NCI-H446 (cell line): ENCODE measurements at regions not wholly inside any gene's neighbourhood (a gene's known extent, or its start where the extent isn't known, plus 50 kb on each side); places are given as distances from the start of the nearest gene placed in this dataset.
"Not testable (repeated sequence)": the region's sequence is repeated elsewhere in the genome, so short reads cannot be mapped to it uniquely, and the experiment has no call there.

ENCODE experiments used
- DNase-seq, 2 experiments: peaks; one replicate each; lab custom pipeline; 2025; lab: John Stamatoyannopoulos, UW

- DNase-seq: not testable (repeated sequence)
Observed at GRCh38 chrX:955168-955781, 257.2 kb downstream of the CRLF2 start.

DNA sequence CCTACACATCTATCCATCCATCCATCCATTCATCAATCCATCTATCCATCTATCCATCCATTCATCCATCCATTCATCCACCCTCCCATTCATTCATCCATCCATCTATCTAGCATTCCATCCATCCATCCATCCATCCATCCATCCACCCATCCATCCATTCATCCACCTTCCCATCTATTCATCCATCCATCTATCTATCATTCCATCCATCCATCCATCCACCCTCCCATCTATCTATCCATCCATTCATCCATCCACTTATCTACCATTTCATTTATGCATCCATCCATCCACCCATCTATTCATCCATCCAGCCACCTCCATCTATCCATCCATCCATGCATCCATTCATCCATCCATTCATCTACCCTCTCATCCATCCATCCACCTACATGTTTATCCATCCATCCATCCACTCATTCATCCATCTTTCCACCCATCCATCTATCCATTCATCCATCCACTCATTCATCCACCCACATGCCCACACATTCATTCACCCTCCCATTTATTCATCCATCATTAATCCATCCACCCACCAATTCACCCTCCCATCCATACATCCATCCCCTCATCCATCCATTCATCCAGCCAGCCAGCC is 258.5 kb downstream of the CRLF2 start:
- no peak for DNase-seq

DNA sequence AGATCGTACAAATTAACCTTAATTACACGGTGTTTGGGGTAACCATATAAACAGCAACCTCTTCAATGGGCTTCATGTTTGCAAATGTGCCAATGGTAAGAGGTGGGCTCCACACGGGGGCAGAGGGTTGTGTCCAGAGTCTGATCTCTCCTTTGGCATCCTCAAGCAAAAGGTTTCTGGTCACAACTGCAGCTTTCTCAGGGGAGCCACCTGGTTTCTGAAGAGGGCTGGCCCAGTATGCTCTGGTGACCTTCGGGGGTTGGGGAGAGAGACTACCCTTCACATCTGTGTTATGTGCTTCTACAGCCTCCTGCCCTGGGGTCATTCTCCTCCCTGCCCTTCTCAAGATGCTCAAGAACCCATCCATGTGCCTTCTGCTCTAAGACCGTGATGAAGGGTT is 259.6 kb downstream of the CRLF2 start:
- DNase-seq: no peak

GRCh38 chrX:947262-947661 is 265.2 kb downstream of the CRLF2 start:
- DNase-seq: not testable (repeated sequence)

- no peak for DNase-seq
Observed at GRCh38 chrX:943035-943434, 269.4 kb downstream of the CRLF2 start.

DNA sequence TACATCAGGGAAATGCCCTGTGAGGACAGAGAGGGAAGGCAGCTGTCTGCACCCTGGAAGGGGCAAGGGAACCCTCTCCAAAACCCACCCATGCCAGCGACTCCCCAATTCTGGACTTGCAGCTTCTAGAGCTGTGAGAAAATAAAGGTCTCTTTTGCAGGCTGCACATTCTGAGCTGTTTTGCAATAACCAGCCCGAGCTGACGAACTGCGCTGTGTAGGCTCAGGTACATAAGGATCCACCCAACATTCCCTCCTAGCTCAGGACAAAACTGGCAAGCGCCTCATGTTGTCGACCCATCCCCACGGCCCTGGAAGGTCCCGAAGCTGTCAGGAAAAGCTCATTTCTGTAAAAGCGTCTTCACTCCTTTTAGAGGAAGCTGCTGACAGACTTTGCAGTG is 271.8 kb downstream of the CRLF2 start:
- DNase-seq: no peak

DNA sequence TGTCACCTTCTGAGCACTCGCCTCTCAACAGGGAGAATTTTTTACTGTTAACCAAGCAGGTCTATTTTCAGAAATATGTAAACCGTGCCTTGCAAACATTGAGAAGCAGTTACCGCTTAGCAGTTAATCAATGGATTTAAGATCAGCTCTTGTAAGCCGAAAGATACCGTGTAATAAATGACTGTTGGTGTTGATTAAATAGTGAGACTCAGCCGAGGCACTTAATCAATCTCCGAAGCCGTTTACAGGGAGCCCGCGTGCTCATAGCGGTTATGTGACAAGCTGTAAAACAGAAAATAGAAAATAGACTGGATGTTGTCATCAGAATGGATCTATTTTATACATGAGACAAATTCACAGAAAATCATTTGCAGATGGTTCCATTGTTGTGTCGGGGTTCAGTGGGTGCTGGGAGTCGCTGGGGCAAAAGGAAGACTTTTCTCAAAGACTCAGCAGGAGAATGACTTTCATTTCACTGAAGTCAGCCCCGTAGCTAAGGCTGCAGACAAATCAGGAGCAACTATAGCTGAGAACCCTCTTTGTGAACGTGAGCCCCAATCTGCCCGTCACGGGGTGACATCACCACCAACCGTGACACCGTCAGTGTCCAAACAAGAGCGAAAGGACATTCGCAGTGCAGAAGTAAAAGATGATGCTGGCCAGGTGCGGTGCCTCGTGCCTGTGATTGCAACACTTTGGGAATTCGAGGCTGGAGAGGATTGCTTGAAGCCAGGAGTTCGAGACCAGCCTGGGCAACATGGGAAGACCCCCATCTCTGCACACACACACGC is 275.3 kb downstream of the CRLF2 start:
- no peak for DNase-seq

DNA sequence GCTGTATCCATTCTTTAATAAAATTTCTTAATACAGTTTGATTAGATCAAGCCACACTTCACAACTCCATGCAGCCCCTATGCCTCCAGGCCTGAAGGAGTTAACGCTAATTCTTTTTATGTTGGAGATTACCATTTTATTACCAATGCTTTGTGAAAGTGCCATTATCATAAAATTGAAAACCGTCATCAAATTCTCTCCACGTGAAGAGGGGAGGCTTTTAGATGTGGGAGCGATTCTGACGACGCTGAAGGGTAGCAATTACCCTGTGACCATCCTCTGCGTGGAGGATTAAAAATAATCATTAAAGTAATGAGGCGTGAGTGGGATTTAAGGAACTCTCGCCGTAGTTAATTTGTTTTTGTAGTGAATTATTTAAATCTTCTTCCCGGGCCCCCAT is 278.8 kb downstream of the CRLF2 start:
- no peak for DNase-seq

DNA sequence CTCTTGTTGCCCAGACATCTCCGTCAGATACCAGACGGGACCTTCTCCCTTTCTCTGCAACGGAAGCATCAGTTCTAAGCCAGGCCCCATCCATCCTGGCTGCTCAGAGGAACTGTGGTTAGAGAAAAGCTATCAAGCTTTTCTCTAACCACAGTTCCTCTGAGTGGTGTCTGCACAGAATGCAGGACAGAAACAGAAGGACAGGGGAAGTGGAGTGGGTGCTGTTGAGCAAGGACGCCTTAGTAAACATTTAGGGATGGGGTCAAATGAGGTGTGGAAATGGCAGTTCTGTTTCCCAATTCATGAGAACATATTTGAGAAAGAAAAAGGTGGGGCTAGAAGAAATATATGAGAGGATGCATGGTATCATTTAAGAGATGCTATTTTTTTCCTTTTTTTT is 283.8 kb downstream of the CRLF2 start:
- no peak for DNase-seq

GRCh38 chrX:926991-927390 is 285.5 kb downstream of the CRLF2 start:
- DNase-seq: no peak

GRCh38 chrX:926070-926469 is 286.4 kb downstream of the CRLF2 start:
- no peak for DNase-seq

DNA sequence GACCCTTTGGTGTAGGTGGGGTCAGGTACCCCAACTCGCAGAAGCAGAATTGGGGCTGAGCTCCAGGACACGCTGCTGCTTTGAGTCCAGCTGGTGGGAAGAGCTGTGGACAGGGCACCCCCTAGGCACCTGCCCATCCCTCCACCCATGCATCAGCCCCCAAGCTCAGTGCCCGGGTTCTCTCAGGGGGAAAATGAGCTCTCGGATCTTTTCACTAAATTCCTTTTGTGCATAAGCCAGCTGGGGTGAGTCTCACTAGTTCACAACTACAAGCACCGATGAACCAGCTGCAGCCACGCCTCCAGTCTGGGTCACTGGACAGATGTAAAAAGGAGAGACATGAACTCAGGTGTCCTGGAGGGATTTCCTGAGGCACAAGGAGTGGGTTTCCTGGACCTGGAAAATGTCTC is 286.8 kb downstream of the CRLF2 start:
- no peak for DNase-seq

DNA sequence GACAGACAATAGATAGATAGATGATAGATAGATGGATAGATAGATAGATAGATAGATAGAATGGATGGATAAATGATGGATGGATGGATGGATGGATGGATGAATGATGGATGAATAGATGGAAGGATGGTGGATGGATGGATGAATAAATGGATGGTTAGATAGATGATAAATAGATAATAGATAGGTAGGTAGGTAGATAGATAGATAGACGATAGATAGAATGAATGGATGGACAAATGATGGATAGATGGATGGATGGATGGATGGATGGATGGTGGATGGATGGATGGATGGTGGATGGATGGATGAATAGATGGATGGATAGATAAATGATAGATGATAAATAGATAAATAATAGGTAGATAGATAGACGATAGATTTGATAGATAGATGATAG is 287.4 kb downstream of the CRLF2 start:
- DNase-seq: no peak

- DNase-seq: no peak
Observed at GRCh38 chrX:924017-924416, 288.4 kb downstream of the CRLF2 start.

DNA sequence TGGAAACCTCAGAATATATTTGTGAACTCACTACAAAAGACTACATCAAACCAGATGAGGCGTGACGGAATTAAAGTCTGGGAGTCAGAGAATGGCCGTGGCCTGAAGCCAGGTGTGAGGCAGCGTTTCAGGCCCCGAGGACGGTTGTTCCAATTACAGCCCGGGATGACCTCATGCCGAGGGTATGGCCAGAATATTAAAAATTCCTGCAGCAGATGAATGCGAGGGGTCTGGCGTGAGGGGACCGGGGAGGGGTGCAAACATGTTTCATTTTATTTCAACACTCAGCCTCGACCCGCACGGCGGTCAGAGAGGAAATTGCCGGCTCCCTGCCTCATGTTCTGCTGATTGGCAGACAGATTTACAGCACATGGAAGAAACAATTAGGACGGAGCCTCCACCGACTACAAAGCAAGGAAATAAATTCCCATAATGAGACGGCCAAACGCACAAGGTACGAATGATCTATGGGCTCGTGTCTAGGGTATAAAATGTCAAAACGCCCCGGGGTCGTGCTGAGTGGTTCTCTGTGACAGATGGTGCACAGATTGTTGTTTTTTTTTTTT is 289.7 kb downstream of the SHOX start:
- DNase-seq: no peak

DNA sequence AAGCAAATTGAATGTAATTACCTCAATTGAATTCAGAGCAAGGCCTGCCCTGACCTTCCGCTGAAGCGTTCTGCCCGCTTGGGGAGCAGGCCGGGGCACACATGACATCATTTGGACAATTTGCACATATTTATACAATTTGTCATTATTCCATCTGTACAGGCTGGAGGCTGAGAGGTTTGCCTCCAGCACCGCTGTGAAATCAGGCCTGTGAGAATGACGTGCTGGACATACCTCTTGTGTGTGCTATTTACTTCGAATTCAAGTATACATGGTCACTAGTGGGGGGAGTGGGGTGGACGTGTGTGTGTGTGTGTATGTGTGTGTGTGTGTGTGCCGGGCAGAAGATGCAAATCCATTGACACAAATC is 285.6 kb downstream of the SHOX start:
- no peak for DNase-seq

DNA sequence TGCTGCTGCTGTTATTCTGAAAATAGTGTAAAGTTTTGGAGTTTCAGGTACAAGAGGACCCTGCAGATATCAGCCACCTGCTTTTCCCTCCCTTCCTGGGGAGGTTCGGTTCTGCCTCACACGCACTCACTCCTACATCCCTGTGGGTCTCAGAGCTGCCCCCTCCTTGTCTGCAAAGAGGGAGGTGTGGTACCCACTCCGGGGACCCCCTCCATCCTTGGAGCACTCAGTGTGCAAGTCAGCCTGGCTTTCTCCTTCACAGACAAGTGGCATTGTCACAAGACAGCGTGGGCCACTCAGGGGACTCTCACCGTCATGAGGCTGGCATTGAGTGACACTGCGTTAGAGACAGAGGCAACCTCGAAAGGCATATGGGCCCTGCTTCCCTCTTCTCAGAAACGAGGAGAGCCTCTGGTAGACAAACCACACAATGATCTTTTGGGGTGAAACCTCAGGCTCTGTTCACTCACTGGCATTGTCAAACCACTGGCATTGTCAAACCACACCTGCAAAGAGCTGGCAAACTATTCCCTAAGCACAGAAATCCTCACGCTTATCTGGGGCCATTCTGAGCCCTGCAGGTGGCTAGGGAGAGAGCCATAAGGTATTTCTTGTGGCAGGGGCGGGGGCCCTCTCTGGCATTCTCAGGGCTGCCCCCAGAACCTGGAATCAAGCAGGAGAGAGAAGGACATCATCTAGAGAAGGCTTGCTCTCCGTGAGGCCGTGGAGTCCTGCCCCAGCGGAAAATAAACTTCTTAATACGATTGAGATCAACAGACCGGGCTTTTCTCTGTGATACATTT is 285.0 kb downstream of the SHOX start:
- no peak for DNase-seq

GRCh38 chrX:914206-914605 is 283.6 kb downstream of the SHOX start:
- no peak for DNase-seq

DNA sequence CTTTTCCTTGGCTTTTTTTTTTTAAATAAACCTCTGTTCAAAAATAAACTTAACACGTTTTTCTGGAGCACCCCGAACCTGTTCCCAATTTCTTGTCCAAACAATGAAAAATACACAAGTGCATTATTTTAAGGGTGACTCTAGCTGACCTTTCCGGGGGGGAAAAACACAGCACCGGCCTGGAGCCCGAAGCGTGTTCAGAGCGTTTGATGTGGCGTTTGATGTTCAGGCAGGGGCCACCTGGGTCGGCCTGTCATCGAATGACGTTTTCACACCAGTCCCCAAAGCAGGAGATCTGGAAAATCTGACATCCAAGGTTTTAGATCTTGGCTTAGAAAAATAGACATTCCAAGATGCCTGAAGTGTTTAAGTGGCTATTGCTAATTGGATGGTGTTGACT is 282.1 kb downstream of the SHOX start:
- no peak for DNase-seq

GRCh38 chrX:909068-909467 is 278.5 kb downstream of the SHOX start:
- not testable (repeated sequence) for DNase-seq

DNA sequence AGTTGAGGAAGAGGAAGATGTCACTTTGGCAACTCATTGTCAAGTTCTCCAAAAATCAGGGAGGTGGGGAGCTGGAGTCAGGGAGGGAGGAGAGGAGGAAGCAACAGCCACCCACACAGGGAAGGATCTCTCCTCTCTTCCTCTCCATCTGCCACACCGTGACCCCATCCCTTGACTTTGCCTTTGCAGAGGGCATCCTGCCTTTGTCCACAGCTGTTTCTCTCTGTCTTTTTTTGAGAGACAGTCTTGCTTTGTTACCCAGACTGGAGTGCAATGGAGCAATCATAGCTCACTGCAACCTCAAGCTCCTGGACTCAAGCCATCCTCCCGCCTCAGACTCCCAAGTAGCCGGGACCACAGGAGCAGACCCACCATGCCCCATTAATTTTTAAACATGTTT is 276.0 kb downstream of the SHOX start:
- no peak for DNase-seq

DNA sequence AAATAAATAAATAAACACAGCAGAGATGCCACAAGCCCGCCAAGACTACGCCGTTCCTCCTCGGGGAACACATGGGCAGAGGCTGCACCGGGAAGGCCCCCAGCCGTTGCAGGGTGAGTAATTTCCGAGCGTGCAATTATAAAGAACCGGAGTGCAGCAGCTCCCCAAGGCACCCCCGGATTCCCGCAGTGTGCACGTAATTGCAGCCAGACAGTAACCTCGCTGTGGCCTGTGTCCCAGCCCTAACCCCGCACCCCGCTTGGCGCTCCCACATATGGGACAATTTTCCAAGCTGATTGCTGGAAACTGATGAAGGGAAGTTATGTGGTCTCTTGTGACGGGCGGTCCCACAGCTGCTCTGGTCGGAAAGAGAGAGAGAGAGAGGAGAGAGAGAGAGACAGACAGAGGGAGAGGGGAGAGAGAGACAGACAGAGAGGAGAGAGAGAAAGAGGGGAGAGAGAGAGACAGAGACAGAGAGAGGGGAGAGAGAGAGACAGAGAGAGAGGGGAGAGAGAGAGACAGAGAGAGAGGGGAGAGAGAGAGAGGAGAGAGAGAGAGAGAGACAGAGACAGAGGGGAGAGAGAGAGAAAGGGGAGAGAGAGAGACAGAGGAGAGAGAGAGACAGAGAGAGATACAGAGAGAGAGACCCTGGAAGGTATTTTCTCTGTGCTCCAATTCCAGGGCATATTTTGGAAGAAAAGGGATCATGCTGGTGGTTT is 275.4 kb downstream of the SHOX start:
- DNase-seq: no peak
